PC-3 (cell line): ENCODE measurements at regions not wholly inside any gene's neighbourhood (a gene's known extent, or its start where the extent isn't known, plus 50 kb on each side); places are given as distances from the start of the nearest gene placed in this dataset.

ENCODE experiments used
- ATAC-seq: fragments of 200-7000 bp; cut with Tn5 transposase; 2 replicates; pipeline ENCODE4 v1.9.1; 2020; ENCODE audit warnings: mild to moderate bottlenecking, moderate library complexity
- BruUV-seq: library from RNA; stranded (reverse); fragments of 400-500 nt; replicated peaks from 2 replicates; lab custom pipeline; 2021; lab: Mats Ljungman, UMichigan
- CTCF ChIA-PET: fragments of 300-600 bp; sonication (Branson Sonifier 250); formaldehyde crosslinking; loops from one replicate; lab custom pipeline; 2022; ENCODE audit warnings: antibody characterized with exemption; lab: Charles Lee
- POLR2A ChIA-PET: fragments of 300-600 bp; sonication (Branson Sonifier 250); formaldehyde crosslinking; loops from one replicate; lab custom pipeline; 2022; ENCODE audit warnings: antibody characterized with exemption; ENCODE audit not compliant: unreplicated experiment; lab: Charles Lee
- DNase-seq: peaks from one replicate; pipeline ENCODE4 v3.0.0-alpha.2; 2015
- H2AFZ ChIP-seq: fragments of 300-600 bp; sonication (generic); 2 replicates; pipeline ENCODE4 v1.6.0; 2016; ENCODE audit warnings: antibody characterized with exemption, low read length
- H3F3A ChIP-seq: fragments of 300-600 bp; sonication (generic); one replicate; pipeline ENCODE4 v1.6.0; 2017; ENCODE audit warnings: antibody characterized with exemption, low read length, control low read depth, mild to moderate bottlenecking; ENCODE audit not compliant: unreplicated experiment
- H3K27ac ChIP-seq: fragments of 300-600 bp; sonication (generic); 2 replicates; pipeline ENCODE4 v1.5.1; 2016; ENCODE audit warnings: mild to moderate bottlenecking, low read length
- H3K27me3 ChIP-seq: fragments of 300-600 bp; sonication (generic); 2 replicates; pipeline ENCODE4 v1.6.1; 2016; ENCODE audit warnings: low read length, mixed read lengths
- H3K36me3 ChIP-seq: fragments of 300-600 bp; sonication (generic); 2 replicates; pipeline ENCODE4 v1.6.1; 2016; ENCODE audit warnings: low read depth, mixed run types, low read length, mixed read lengths
- H3K4me1 ChIP-seq: fragments of 300-600 bp; sonication (generic); 2 replicates; pipeline ENCODE4 v1.5.1; 2016; ENCODE audit warnings: low read length; ENCODE audit not compliant: insufficient read depth
- H3K4me2 ChIP-seq: fragments of 300-600 bp; sonication (generic); 2 replicates; pipeline ENCODE4 v1.6.0; 2016; ENCODE audit warnings: low read length
- H3K4me3 ChIP-seq: fragments of 300-600 bp; sonication (generic); 2 replicates; pipeline ENCODE4 v1.5.1; 2016; ENCODE audit warnings: mild to moderate bottlenecking, low read length, mixed read lengths
- H3K79me2 ChIP-seq: fragments of 300-600 bp; sonication (generic); 2 replicates; pipeline ENCODE4 v1.6.1; 2017; ENCODE audit warnings: low read length, mixed read lengths
- H3K9ac ChIP-seq: fragments of 300-600 bp; sonication (generic); 2 replicates; pipeline ENCODE4 v1.6.0; 2016; ENCODE audit warnings: mild to moderate bottlenecking, low read length
- H3K9me2 ChIP-seq: fragments of 300-600 bp; sonication (generic); replicated peaks from 2 replicates; pipeline ENCODE4 v1.6.1; 2016; ENCODE audit warnings: mixed run types, low read length, mixed read lengths
- H3K9me3 ChIP-seq: fragments of 300-600 bp; sonication (generic); 2 replicates; pipeline ENCODE4 v1.6.1; 2016; ENCODE audit warnings: low read length, mixed read lengths
- H4K20me1 ChIP-seq: fragments of 300-600 bp; sonication (generic); 2 replicates; pipeline ENCODE4 v1.6.1; 2016; ENCODE audit warnings: low read length, mixed read lengths
- EZH2 ChIP-seq: fragments of 300-600 bp; sonication (generic); IDR thresholded peaks from one replicate; pipeline ENCODE4 v1.6.1; 2017; ENCODE audit warnings: antibody characterized with exemption, mild to moderate bottlenecking, low read length; ENCODE audit not compliant: unreplicated experiment
- EZH2phosphoT487 ChIP-seq: fragments of 300-600 bp; sonication (generic); IDR thresholded peaks from 2 replicates; pipeline ENCODE4 v1.6.1; 2018; ENCODE audit warnings: mild to moderate bottlenecking, antibody characterized with exemption, low read length, borderline replicate concordance
- intact Hi-C: fragments of 100-400 bp; cut with micrococcal nuclease; formaldehyde crosslinking; loops from 2 replicates; pipeline ENCODE4 v1.9.0; 2023
- TF ChIP-seq, protein P1 (sequence below): fragments of 300-600 bp; sonication (generic); conservative IDR thresholded peaks from 2 replicates; pipeline ENCODE4 v1.5.1; 2017; ENCODE audit warnings: antibody characterized with exemption, low read depth, mild to moderate bottlenecking, low read length

DNA sequence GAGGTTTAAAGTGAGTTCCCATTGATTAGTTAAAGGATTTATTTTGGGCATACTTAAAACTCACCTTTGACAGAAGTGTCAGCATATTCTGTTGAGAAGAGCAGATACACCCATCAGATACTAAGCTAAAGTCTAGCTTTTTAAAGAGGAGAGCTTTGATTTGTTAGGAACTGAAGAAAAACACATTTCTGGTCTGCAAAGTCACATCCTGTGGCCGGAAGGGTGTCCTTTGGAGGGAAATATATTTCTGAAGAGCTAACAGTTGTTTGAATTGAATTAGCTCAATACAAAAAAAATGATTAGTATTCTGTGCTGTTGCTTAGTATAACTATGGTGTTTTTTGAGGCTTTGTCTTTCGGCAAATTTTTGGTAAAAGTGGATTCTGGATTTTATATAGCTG, 302.7 kb downstream of the RFPL4B start:
- DNase-seq: no peak
- BruUV-seq: no TSS peak
- intact Hi-C loops: no loop called here
- ChIA-PET POLR2A (no interaction called here), CTCF (no interaction called here)
- no peaks in the 10 kb centered on the region for H3K79me2 ChIP-seq
- H3K9ac ChIP-seq: no peak overlapping the region
- H3K27me3 ChIP-seq: no peaks in the 10 kb centered on the region
- TF ChIP-seq, protein P1, sequence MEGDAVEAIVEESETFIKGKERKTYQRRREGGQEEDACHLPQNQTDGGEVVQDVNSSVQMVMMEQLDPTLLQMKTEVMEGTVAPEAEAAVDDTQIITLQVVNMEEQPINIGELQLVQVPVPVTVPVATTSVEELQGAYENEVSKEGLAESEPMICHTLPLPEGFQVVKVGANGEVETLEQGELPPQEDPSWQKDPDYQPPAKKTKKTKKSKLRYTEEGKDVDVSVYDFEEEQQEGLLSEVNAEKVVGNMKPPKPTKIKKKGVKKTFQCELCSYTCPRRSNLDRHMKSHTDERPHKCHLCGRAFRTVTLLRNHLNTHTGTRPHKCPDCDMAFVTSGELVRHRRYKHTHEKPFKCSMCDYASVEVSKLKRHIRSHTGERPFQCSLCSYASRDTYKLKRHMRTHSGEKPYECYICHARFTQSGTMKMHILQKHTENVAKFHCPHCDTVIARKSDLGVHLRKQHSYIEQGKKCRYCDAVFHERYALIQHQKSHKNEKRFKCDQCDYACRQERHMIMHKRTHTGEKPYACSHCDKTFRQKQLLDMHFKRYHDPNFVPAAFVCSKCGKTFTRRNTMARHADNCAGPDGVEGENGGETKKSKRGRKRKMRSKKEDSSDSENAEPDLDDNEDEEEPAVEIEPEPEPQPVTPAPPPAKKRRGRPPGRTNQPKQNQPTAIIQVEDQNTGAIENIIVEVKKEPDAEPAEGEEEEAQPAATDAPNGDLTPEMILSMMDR: no peak
- TF ChIP-seq EZH2 (no peak), EZH2phosphoT487 (no peak)
- no peak overlapping the region for H3K4me3 ChIP-seq
- H3K4me2 ChIP-seq: no peak overlapping the region
- H2AFZ ChIP-seq: no peak overlapping the region
- ATAC-seq: no peak
- H3K27ac ChIP-seq: no peak overlapping the region
- H3F3A ChIP-seq: no peaks in the 10 kb centered on the region
- H3K9me3 ChIP-seq: no peaks in the 10 kb centered on the region
- no peaks in the 10 kb centered on the region for H3K4me1 ChIP-seq
- H4K20me1 ChIP-seq: no peaks in the 10 kb centered on the region
- no peaks in the 10 kb centered on the region for H3K36me3 ChIP-seq
- no peaks in the 10 kb centered on the region for H3K9me2 ChIP-seq

DNA sequence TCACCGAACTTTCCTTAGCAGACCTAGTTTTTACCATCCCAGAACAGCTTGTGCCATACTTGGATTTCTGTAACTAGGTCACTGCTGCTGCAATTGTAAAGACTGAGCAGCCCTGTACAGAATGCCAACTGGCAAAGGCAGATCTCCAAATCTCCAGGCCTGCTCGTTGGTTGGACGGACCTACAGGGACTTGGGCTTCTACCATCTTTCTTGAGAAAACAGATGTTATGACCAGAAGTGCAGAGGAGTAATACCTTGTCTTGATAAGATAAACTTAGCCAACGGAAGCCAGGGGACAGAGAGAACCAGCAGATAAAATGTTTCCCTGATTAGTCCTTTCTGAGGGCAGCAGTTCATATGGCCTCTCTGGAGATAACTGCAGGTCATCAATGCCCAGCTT, 304.1 kb downstream of the RFPL4B start:
- POLR2A ChIA-PET: no interaction called here
- Histone ChIP-seq H3F3A (no peaks in the 10 kb centered on the region), H3K27me3 (no peaks in the 10 kb centered on the region), H3K36me3 (no peaks in the 10 kb centered on the region), H3K27ac (no peak overlapping the region), H2AFZ (no peak overlapping the region), H3K4me2 (no peak overlapping the region), H3K4me3 (no peak overlapping the region), H3K9me2 (no peaks in the 10 kb centered on the region), H3K9me3 (no peaks in the 10 kb centered on the region), H3K79me2 (no peaks in the 10 kb centered on the region), H3K9ac (no peak overlapping the region), H3K4me1 (no peaks in the 10 kb centered on the region), H4K20me1 (no peaks in the 10 kb centered on the region)
- BruUV-seq: no TSS peak
- no peak for ATAC-seq
- CTCF ChIA-PET: no interaction called here
- intact Hi-C loops: no loop called here
- TF ChIP-seq EZH2 (no peak), EZH2phosphoT487 (no peak)
- TF ChIP-seq, protein P1: no peak
- no peak for DNase-seq

DNA sequence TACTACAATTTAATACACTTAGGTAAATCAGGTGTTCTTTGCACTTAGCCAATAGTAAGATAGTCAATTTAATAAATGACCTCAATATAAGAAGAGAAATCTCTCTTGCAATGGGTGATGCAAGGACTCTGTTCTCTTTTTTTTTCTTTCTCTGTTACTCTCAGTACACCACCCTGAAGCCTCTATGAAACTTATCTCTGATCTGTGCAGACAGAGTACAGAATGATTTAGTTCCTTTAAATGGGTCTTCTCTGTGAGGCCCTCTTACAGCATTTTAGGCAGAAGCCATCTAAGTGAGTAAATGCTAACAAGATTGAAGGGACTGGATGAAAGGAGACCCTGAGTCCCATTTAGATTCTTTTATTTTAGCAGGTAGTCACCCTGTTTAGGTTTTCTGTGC, 312.8 kb downstream of the RFPL4B start:
- Histone ChIP-seq H3K9me3 (no peaks in the 10 kb centered on the region), H3K79me2 (no peaks in the 10 kb centered on the region), H3K9ac (no peak overlapping the region), H3K27me3 (no peaks in the 10 kb centered on the region), H2AFZ (no peak overlapping the region), H4K20me1 (no peaks in the 10 kb centered on the region), H3K4me2 (no peak overlapping the region), H3K36me3 (no peaks in the 10 kb centered on the region), H3K4me1 (no peaks in the 10 kb centered on the region), H3F3A (no peaks in the 10 kb centered on the region), H3K27ac (no peak overlapping the region), H3K4me3 (no peak overlapping the region), H3K9me2 (no peaks in the 10 kb centered on the region)
- TF ChIP-seq EZH2 (no peak), EZH2phosphoT487 (no peak)
- TF ChIP-seq, protein P1: no peak
- BruUV-seq: no TSS peak
- ATAC-seq (no peak), DNase-seq (no peak)
- ChIA-PET CTCF (no interaction called here), POLR2A (no interaction called here)
- intact Hi-C loops: no loop called here
